AG04450 (cell line): ENCODE measurements at regions not wholly inside any gene's neighbourhood (a gene's known extent, or its start where the extent isn't known, plus 50 kb on each side); places are given as distances from the start of the nearest gene placed in this dataset.

ENCODE experiments used
- CTCF ChIA-PET: fragments of 300-600, 350-600 bp; formaldehyde crosslinking; extraction: SDS; loops from one replicate; lab custom pipeline; 2022; ENCODE audit warnings: antibody characterized with exemption, inconsistent platforms; lab: Charles Lee
- POLR2A ChIA-PET: fragments of 350-600 bp; formaldehyde crosslinking; extraction: SDS; loops from one replicate; lab custom pipeline; 2021; ENCODE audit warnings: antibody characterized with exemption, inconsistent platforms; lab: Yijun Ruan, JAX
- DNase-seq: peaks from one replicate; pipeline ENCODE4 v3.0.0-alpha.2; 2011; ENCODE audit warnings: low read depth, low spot score
- H3K27ac ChIP-seq: one replicate; pipeline ENCODE4 v1.5.1; 2012; ENCODE audit warnings: low read depth, low read length, control low read depth
- H3K27me3 ChIP-seq: one replicate; pipeline ENCODE4 v1.6.0; 2012; ENCODE audit warnings: low read length; ENCODE audit not compliant: control insufficient read depth, insufficient read depth
- H3K4me3 ChIP-seq: 2 replicates; pipeline ENCODE4 v1.5.1; 2011; ENCODE audit warnings: mild to moderate bottlenecking, low read depth, low read length, control low read depth
- H3K9me3 ChIP-seq: 2 replicates; pipeline ENCODE4 v1.5.1; 2012; ENCODE audit warnings: low read length; ENCODE audit not compliant: control insufficient read depth, insufficient read depth
- CTCF ChIP-seq: IDR thresholded peaks from 2 replicates; pipeline ENCODE4 v1.5.1; 2011; ENCODE audit warnings: low read depth, low read length, control low read depth, inconsistent platforms

- TF ChIP-seq CTCF = no peak
- DNase-seq = peak; percentile 91
- peaks cover 3% of the 10 kb centered on the region; the same call in 1 of the 2 replicates for H3K9me3 ChIP-seq
- no peaks in the 10 kb centered on the region for H3K27me3 ChIP-seq
- H3K27ac ChIP-seq = peak overlapping the region; percentile 55
- CTCF ChIA-PET = no interaction called here
- POLR2A ChIA-PET = interaction anchor here (1.6 kb wide), 1 partner anchor 21 kb away, joined by 4 read pairs; no protein-coding TSS in a partner anchor
- H3K4me3 ChIP-seq = no peak overlapping the region
These were observed 157.3 kb downstream of the SLC30A10 start for GRCh38 chr1:219771080-219771479.

- TF ChIP-seq CTCF = no peak
- Histone ChIP-seq H3K27me3 (no peaks in the 10 kb centered on the region), H3K9me3 (no peaks in the 10 kb centered on the region), H3K27ac (no peak overlapping the region), H3K4me3 (no peak overlapping the region)
- DNase-seq = no peak
- ChIA-PET CTCF (no interaction called here), POLR2A (no interaction called here)
These were observed 150.4 kb upstream of the ZC3H11B start for GRCh38 chr1:219763321-219763720.

- POLR2A ChIA-PET = no interaction called here
- no peaks in the 10 kb centered on the region for H3K9me3 ChIP-seq
- H3K27me3 ChIP-seq = peaks cover 3% of the 10 kb centered on the region
- no peak for DNase-seq
- CTCF ChIA-PET = no interaction called here
- H3K27ac ChIP-seq = no peak overlapping the region
- no peak for TF ChIP-seq CTCF
- H3K4me3 ChIP-seq = no peak overlapping the region
These were observed 148.4 kb upstream of the ZC3H11B start for GRCh38 chr1:219761208-219761860.

GRCh38 chr1:219759095-219759494 lies 146.2 kb upstream of the ZC3H11B start:
- H3K27me3 ChIP-seq = peaks cover 3% of the 10 kb centered on the region
- H3K9me3 ChIP-seq = no peaks in the 10 kb centered on the region
- CTCF ChIA-PET = no interaction called here
- no peak for DNase-seq
- H3K27ac ChIP-seq = no peak overlapping the region
- no peak overlapping the region for H3K4me3 ChIP-seq
- no peak for TF ChIP-seq CTCF
- POLR2A ChIA-PET = no interaction called here

- Histone ChIP-seq H3K9me3 (no peaks in the 10 kb centered on the region), H3K27ac (no peak overlapping the region), H3K4me3 (no peak overlapping the region), H3K27me3 (peaks cover 3% of the 10 kb centered on the region)
- ChIA-PET CTCF (no interaction called here), POLR2A (no interaction called here)
- DNase-seq = no peak
- TF ChIP-seq CTCF = no peak
These were observed 145.0 kb upstream of the ZC3H11B start for GRCh38 chr1:219757890-219758289.
